HepG2 (cell line): ENCODE measurements at regions not wholly inside any gene's neighbourhood (a gene's known extent, or its start where the extent isn't known, plus 50 kb on each side); places are given as distances from the start of the nearest gene placed in this dataset.
"Not testable (repeated sequence)": the region's sequence is repeated elsewhere in the genome, so short reads cannot be mapped to it uniquely, and the experiment has no call there.

Experiments
- ATAC-seq: fragments of 200-7000 bp; cut with Tn5 transposase; 3 replicates; pipeline ENCODE4 v1.9.1; 2020; ENCODE audit warnings: mild to moderate bottlenecking, moderate library complexity
- BruUV-seq: library from RNA; stranded (reverse); fragments of 400-500 nt; replicated peaks from 2 replicates; lab custom pipeline; 2021; lab: Mats Ljungman, UMichigan
- CTCF ChIA-PET: fragments of 300-600 bp; formaldehyde crosslinking; extraction: SDS; loops from one replicate; lab custom pipeline; 2021; ENCODE audit warnings: low total read pairs, inconsistent platforms, low intra/inter-chr PET ratio; lab: Yijun Ruan, JAX
- POLR2A ChIA-PET: fragments of 350-600 bp; sonication (Branson Sonifier 250); formaldehyde crosslinking; loops from one replicate; lab custom pipeline; 2020; ENCODE audit warnings: antibody characterized with exemption, inconsistent platforms; lab: Yijun Ruan, JAX
- DNase-seq: peaks from one replicate; pipeline ENCODE4 v3.0.0-alpha.2; 2015; ENCODE audit warnings: low spot score
- FAIRE-seq: peaks from 3 replicates; lab custom pipeline; 2011; peaks lifted over from hg19 to GRCh38; lab: Jason Lieb, UNC
- H2AFZ ChIP-seq: one replicate; pipeline ENCODE4 v1.6.1; 2011; ENCODE audit warnings: low read length, inconsistent platforms
- H3K27ac ChIP-seq: fragments of 300-600 bp; 3 replicates; pipeline ENCODE4 v1.8.0; 2011; ENCODE audit warnings: mixed run types, mild to moderate bottlenecking, mixed read lengths, low read length, inconsistent platforms; ENCODE audit not compliant: insufficient read depth; ENCODE audit errors: extremely low read length
- H3K27me3 ChIP-seq, 2 experiments: fragments of 200-600 bp in 1 of 2; 2 replicates in 1 of 2; 3 replicates in 1 of 2; pipeline versions ENCODE4 v1.6.0 to v1.8.0; 2011; ENCODE audit warnings: low read length in 2 of 2, mild to moderate bottlenecking in 2 of 2, moderate library complexity in 2 of 2, inconsistent platforms in 1 of 2; ENCODE audit not compliant: insufficient read depth in 2 of 2, control insufficient read depth in 1 of 2
- H3K36me3 ChIP-seq, 2 experiments: fragments of 200-600 bp in 1 of 2; replicated peaks in 1 of 2; 2 replicates in 1 of 2; 3 replicates in 1 of 2; pipeline versions ENCODE4 v1.5.1 to v1.8.0; 2011; ENCODE audit warnings: low read length in 2 of 2, inconsistent platforms in 1 of 2; ENCODE audit not compliant: insufficient read depth in 2 of 2, control insufficient read depth in 1 of 2
- H3K4me1 ChIP-seq: 2 replicates; pipeline ENCODE4 v1.5.1; 2012; ENCODE audit warnings: low read length, inconsistent platforms; ENCODE audit not compliant: insufficient read depth
- H3K4me2 ChIP-seq: 2 replicates; pipeline ENCODE4 v1.6.0; 2011; ENCODE audit warnings: low read depth, low read length, inconsistent platforms
- H3K4me3 ChIP-seq, 3 experiments: fragments of 200-600 bp in 1 of 3; sonication (generic), shearing (Covaris generic) in 1 of 3; replicated peaks in 1 of 3; 2 replicates each; pipeline ENCODE4 v1.5.1; 2011 to 2016; ENCODE audit warnings: low read length in 3 of 3, inconsistent platforms in 2 of 3, low read depth in 2 of 3, mild to moderate bottlenecking in 2 of 3, control low read depth in 1 of 3, mixed read lengths in 1 of 3; ENCODE audit not compliant: insufficient read depth in 1 of 3
- H3K79me2 ChIP-seq: one replicate; pipeline ENCODE4 v1.6.1; 2011; ENCODE audit warnings: low read length, inconsistent platforms; ENCODE audit not compliant: insufficient read depth
- H3K9ac ChIP-seq: 2 replicates; pipeline ENCODE4 v1.6.0; 2011; ENCODE audit warnings: mild to moderate bottlenecking, low read depth, low read length, inconsistent platforms; ENCODE audit not compliant: insufficient read depth
- H3K9me3 ChIP-seq: 2 replicates; pipeline ENCODE4 v1.5.1; 2012; ENCODE audit warnings: mild to moderate bottlenecking, low read length
- H4K20me1 ChIP-seq: 2 replicates; pipeline ENCODE4 v1.6.0; 2011; ENCODE audit warnings: inconsistent platforms, mild to moderate bottlenecking, low read length, moderate library complexity; ENCODE audit not compliant: insufficient read depth
- DR1 ChIP-seq: sonication (generic); formaldehyde crosslinking; IDR thresholded peaks from 2 replicates; pipeline ENCODE4 v1.8.0; 2021; ENCODE audit warnings: mild to moderate bottlenecking, missing genetic modification reagents, inconsistent platforms
- EEA1 ChIP-seq: sonication (generic); formaldehyde crosslinking; IDR thresholded peaks from 2 replicates; pipeline ENCODE4 v1.5.1; 2020; ENCODE audit warnings: mild to moderate bottlenecking, missing genetic modification reagents, borderline replicate concordance
- KDM1A ChIP-seq: IDR thresholded peaks from 2 replicates; pipeline ENCODE4 v1.6.1; 2016; ENCODE audit warnings: missing compliant biosample characterization
- NR2F6 ChIP-seq, 2 experiments: IDR thresholded peaks; 2 replicates each; pipeline ENCODE4 v1.6.1; 2016; ENCODE audit warnings: antibody characterized with exemption in 1 of 2, mild to moderate bottlenecking in 1 of 2
- PPARG ChIP-seq: conservative IDR thresholded peaks from 2 replicates; pipeline ENCODE4 v1.6.1; 2016; ENCODE audit warnings: missing biosample characterization, missing genetic modification reagents
- RAD21 ChIP-seq: fragments of 450-650 bp; formaldehyde crosslinking; IDR thresholded peaks from 2 replicates; pipeline ENCODE4 v1.5.0; 2020; ENCODE audit warnings: mild to moderate bottlenecking
- SMAD1 ChIP-seq: sonication (generic); formaldehyde crosslinking; IDR thresholded peaks from 2 replicates; pipeline ENCODE4 v1.4.0; 2020; ENCODE audit warnings: missing genetic modification reagents, low read depth, mild to moderate bottlenecking, borderline replicate concordance
- SRF ChIP-seq: IDR thresholded peaks from 2 replicates; pipeline ENCODE4 v1.6.1; 2011; ENCODE audit warnings: mild to moderate bottlenecking, low read depth, low read length, moderate library complexity
- ZBTB3 ChIP-seq: sonication (generic); formaldehyde crosslinking; IDR thresholded peaks from 2 replicates; pipeline ENCODE4 v1.4.0; 2020; ENCODE audit warnings: low read depth, mild to moderate bottlenecking, moderate library complexity, missing genetic modification reagents, borderline replicate concordance
- ZFY ChIP-seq: sonication (generic); formaldehyde crosslinking; IDR thresholded peaks from 2 replicates; pipeline ENCODE4 v1.4.0; 2020; ENCODE audit warnings: missing genetic modification reagents
- ZNF253 ChIP-seq: sonication (generic); formaldehyde crosslinking; IDR thresholded peaks from 2 replicates; pipeline ENCODE4 v1.8.0; 2022; ENCODE audit warnings: mild to moderate bottlenecking, missing genetic modification reagents, borderline replicate concordance
- ZNF605 ChIP-seq: sonication (generic); formaldehyde crosslinking; IDR thresholded peaks from 2 replicates; pipeline ENCODE4 v1.8.0; 2022; ENCODE audit warnings: mild to moderate bottlenecking, missing genetic modification reagents
- ZNF615 ChIP-seq: sonication (generic); formaldehyde crosslinking; IDR thresholded peaks from 2 replicates; pipeline ENCODE4 v1.5.0; 2020; ENCODE audit warnings: mild to moderate bottlenecking, missing genetic modification reagents, borderline replicate concordance
- ZSCAN31 ChIP-seq: sonication (generic); formaldehyde crosslinking; IDR thresholded peaks from 2 replicates; pipeline ENCODE4 v1.5.0; 2020; ENCODE audit warnings: low read depth, mild to moderate bottlenecking, missing genetic modification reagents
- WGBS: methylation state at CpG from one replicate; pipeline ENCODE4 v1.1.6; 2017; ENCODE audit warnings: low lambda C conversion rate; 5-methylcytosine and 5-hydroxymethylcytosine counted together
- in situ Hi-C: cut with HindIII; loops from 2 replicates; pipeline ENCODE4 v1.10.0; 2017; ENCODE audit warnings: low pct_unique_long_range_greater_than_20kb; ENCODE audit not compliant: extremely low pct_ligation_motif_present
- intact Hi-C: fragments of 100-400 bp; cut with micrococcal nuclease; formaldehyde crosslinking; loops from one replicate; pipeline ENCODE4 v1.10.0; 2022; ENCODE audit not compliant: unreplicated experiment
- TF ChIP-seq, protein P1 (sequence below): sonication (generic); formaldehyde crosslinking; conservative IDR thresholded peaks from 2 replicates; pipeline ENCODE4 v1.4.0; 2020; ENCODE audit warnings: missing genetic modification reagents
- TF ChIP-seq, protein P2 (sequence below): fragments of 450-650 bp; IDR thresholded peaks from 2 replicates; pipeline ENCODE4 v1.6.1; 2017
- TF ChIP-seq, protein P3 (sequence below): sonication (generic); formaldehyde crosslinking; IDR thresholded peaks from 2 replicates; pipeline ENCODE4 v1.8.0; 2022; ENCODE audit warnings: mild to moderate bottlenecking, missing genetic modification reagents, borderline replicate concordance

DNA sequence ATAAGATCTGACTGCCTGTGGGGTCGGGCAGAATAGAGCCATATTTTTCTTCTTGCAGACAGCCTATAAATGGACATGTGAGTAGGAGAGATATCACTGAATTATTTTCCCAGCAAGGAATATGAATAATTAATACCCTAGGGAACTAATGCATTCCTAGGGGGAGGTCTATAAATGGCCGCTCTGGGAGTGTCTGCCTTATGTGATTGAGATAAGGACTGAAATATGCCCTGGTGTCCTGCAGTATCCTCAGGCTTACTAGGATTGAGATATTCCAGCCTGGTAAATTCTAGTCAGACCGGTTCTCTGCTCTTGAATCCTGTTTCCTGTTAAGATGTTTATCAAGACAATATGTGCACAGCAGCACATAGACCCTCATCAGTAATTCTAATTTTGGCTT, 1399.4 kb downstream of the GATA3 start:
- H2AFZ ChIP-seq, H3K4me1 ChIP-seq, H3K79me2 ChIP-seq, CTCF ChIA-PET, BruUV-seq, intact Hi-C loops, FAIRE-seq, POLR2A ChIA-PET, H3K9ac ChIP-seq, H3K27me3 ChIP-seq, H3K4me3 ChIP-seq, H3K27ac ChIP-seq, H4K20me1 ChIP-seq, H3K36me3 ChIP-seq, DNase-seq, in situ Hi-C loops, ATAC-seq, H3K4me2 ChIP-seq: not testable (repeated sequence)
- WGBS, result 7% methylated on average over 3 of the region's 3 CpGs
- H3K9me3 ChIP-seq, result peaks cover 89% of the 10 kb centered on the region

DNA sequence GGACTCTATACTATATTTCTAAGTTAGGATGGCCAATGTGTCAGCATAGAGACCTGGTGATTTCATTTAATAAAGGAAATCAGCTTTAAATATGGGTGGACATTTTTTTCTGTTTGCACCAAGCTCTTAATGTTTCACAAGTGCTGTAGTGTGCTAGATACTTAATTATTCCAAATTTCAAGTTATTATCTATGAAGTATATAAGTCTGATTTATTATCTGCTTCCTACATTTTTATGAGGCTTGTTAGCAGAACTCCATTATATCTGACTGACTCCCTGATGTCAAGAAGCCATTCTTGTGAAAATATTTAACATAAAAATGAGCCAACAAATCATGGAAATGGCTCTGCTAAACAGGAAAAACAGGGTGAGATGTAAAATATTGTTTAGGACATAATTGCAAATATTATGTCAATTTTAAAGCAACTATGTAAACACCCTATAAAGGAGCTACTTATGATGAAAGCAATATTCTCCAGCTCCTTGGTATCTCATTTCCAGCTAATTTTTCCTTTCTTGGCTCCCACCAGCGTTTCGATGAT, 1415.2 kb downstream of the GATA3 start:
- FAIRE-seq, result no peak
- TF ChIP-seq ZNF253 (CRISPR knock-in tag) (no peak), PPARG (CRISPR knock-in tag) (no peak), SRF (no peak), ZBTB3 (no peak), ZNF605 (CRISPR knock-in tag) (no peak), ZFY (no peak), ZNF615 (CRISPR knock-in tag) (no peak), RAD21 (CRISPR knock-in tag) (no peak), SMAD1 (CRISPR knock-in tag) (no peak), KDM1A (CRISPR knock-in tag) (no peak), EEA1 (no peak), DR1 (CRISPR knock-in tag) (no peak), ZSCAN31 (CRISPR knock-in tag) (no peak), NR2F6 (IDR thresholded peaks at IDR 0.05) (no peak), NR2F6 (CRISPR knock-in tag; IDR thresholded peaks at IDR 0.05) (no peak)
- TF ChIP-seq, protein P1, sequence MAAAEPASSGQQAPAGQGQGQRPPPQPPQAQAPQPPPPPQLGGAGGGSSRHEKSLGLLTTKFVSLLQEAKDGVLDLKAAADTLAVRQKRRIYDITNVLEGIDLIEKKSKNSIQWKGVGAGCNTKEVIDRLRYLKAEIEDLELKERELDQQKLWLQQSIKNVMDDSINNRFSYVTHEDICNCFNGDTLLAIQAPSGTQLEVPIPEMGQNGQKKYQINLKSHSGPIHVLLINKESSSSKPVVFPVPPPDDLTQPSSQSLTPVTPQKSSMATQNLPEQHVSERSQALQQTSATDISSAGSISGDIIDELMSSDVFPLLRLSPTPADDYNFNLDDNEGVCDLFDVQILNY, result no peak
- TF ChIP-seq, protein P2, sequence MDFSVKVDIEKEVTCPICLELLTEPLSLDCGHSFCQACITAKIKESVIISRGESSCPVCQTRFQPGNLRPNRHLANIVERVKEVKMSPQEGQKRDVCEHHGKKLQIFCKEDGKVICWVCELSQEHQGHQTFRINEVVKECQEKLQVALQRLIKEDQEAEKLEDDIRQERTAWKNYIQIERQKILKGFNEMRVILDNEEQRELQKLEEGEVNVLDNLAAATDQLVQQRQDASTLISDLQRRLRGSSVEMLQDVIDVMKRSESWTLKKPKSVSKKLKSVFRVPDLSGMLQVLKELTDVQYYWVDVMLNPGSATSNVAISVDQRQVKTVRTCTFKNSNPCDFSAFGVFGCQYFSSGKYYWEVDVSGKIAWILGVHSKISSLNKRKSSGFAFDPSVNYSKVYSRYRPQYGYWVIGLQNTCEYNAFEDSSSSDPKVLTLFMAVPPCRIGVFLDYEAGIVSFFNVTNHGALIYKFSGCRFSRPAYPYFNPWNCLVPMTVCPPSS, result no peak
- TF ChIP-seq, protein P3, sequence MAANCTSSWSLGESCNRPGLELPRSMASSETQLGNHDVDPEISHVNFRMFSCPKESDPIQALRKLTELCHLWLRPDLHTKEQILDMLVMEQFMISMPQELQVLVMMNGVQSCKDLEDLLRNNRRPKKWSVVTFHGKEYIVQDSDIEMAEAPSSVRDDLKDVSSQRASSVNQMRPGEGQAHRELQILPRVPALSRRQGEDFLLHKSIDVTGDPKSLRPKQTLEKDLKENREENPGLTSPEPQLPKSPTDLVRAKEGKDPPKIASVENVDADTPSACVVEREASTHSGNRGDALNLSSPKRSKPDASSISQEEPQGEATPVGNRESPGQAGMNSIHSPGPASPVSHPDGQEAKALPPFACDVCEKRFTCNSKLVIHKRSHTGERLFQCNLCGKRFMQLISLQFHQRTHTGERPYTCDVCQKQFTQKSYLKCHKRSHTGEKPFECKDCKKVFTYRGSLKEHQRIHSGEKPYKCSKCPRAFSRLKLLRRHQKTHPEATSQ (CRISPR knock-in tag), result no peak

More for the DNA sequence above, 1415.2 kb downstream of the GATA3 start:
- ATAC-seq (no peak), DNase-seq (no peak)
- Histone ChIP-seq H3K79me2 (no peaks in the 10 kb centered on the region), H2AFZ (no peak overlapping the region), H4K20me1 (no peaks in the 10 kb centered on the region), H3K27ac (no peak overlapping the region), H3K27me3 (no peaks in the 10 kb centered on the region), H3K9ac (no peak overlapping the region), H3K36me3 (no peaks in the 10 kb centered on the region), H3K9me3 (peaks cover 86% of the 10 kb centered on the region), H3K4me2 (no peak overlapping the region), H3K4me3 (no peak overlapping the region), H3K4me1 (no peaks in the 10 kb centered on the region)
- 2% methylated on average over 2 of the region's 2 CpGs for WGBS
- POLR2A ChIA-PET, result no interaction called here
- BruUV-seq, result no TSS peak
- intact Hi-C loops, result no loop called here
- in situ Hi-C loops, result no loop called here
- CTCF ChIA-PET, result no interaction called here
